HuH-7 (cell line): ENCODE measurements at regions not wholly inside any gene's neighbourhood (a gene's known extent, or its start where the extent isn't known, plus 50 kb on each side); places are given as distances from the start of the nearest gene placed in this dataset.
"Not testable (repeated sequence)": the region's sequence is repeated elsewhere in the genome, so short reads cannot be mapped to it uniquely, and the experiment has no call there.

Experiments used
- DNase-seq: peaks from one replicate; pipeline ENCODE4 v3.0.0; 2011; ENCODE audit warnings: low spot score

DNA sequence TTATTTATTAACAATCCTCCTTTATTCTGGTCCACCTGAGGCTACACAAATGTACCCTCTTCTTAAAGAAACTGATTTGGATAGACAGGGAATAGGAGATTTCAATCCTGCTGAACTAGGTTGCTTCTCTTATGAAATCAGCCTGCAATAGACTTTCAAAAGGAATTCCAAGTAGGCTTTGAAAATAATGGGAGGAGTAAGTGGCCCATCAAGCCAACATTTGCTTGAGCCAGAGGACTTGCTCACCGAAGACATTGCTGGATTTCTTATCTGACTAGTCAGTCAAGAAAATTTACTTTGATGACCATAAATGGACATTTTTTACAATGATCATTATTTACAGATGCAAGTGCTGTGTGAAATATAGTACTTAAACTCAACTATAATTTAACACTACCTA lies 82.8 kb upstream of the RASSF8 start:
- DNase-seq = no peak

DNA sequence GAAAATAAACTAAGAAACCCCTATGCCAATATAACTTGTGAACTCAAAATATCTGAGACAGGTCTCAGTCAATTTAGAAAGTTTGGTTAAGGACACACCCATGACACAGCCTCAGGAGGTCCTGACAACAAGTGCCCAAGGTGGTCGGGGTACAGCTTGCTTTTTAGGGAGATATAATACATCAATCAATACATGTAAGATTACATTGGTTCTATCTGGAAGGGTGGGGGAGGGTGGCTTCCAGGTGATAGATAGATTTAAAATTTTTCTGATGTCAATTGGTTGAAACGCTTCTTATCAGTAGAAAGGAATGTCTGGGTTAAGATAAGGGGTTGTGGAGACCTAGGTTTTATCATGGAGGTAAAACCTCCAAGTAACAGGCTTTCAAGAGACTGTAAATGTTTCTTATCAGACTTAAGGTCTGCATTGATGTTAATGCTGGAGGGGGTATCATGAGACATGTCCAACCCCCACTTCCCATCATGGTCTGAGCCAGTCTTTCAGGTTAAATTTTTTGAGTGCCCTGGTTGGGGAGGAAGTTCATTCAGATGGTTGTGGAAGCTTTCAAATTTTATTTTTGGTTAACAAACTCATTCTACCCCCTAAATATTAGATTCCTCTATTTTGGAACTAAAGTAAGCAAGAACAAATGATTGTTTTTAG lies 82.0 kb upstream of the RASSF8 start:
- DNase-seq = no peak

DNA sequence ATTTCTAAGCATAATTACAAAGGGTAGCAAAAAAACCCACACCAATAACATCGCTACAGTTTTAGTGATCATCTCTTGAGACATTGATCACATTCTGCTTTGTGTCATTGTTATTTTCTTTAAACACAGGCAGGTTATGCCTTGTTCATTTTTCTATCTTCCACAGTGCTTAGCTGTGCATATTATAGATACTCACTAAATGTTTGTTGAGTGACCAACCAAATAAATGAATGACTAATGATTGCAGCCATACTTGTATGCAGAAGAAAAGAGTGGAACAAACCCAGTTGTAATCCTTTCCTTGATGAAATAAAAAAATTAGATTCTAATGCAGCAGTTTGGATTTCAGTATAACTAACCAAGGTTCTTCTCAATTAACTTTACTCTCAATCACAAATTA lies 81.0 kb upstream of the RASSF8 start:
- DNase-seq = no peak

DNA sequence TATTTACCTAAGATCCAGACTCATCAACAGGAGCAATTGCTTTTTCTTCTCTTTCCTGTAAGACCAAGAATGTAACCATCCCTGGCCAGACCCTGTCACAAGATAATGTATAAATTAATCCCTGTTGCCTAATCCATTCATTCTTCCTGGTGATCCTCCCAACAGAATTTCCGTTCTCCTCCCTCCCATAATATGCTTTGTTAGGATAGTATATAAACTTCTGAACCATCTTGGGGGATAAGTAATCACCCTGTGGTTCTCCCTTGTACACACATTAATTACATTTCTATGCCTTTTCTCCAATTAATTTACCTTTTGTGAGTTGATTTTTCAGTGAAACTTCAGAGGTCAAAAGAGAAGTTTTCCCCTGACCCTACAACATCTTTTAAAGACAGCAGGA lies 76.2 kb upstream of the RASSF8 start:
- DNase-seq = no peak

DNA sequence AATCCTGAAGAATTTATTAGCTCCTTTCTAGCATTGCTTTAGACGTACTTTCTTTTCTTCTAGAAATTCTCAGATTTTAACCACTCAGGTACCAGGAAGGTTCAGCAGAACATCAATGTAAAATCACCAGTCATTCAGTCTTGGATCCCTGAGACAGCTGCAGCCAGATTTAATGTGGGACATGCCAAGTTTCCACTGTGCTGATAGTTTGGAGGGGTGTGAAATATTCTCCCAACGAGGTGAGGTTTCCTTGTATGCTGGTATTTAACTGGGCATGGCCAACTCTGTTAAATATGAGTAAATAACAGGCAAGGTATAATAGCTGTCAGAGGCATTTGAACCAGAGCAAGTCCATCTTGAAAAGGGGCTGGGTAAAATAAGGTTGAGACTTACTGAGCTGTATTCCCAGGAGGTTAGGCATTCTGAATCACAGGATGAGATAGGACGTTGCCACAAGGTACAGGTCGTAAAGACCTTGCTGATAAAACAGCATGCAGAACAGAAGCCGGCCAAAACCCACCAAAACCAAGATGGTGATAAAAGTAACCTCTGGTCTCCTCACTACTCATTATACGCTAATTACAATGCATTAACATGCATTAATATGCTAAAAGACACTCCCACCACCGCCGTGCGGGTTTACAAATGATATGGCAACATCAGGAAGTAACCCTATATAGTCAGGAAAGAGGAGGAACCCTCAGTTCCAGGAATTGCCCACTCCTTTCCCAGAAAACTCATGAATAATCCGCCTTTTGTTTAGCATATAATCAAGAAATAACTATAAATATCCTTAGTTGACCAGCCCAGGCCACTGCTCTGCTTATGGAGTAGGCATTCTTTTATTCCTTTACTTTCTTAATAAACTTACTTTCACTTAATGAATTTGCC lies 75.2 kb upstream of the RASSF8 start:
- DNase-seq = no peak

DNA sequence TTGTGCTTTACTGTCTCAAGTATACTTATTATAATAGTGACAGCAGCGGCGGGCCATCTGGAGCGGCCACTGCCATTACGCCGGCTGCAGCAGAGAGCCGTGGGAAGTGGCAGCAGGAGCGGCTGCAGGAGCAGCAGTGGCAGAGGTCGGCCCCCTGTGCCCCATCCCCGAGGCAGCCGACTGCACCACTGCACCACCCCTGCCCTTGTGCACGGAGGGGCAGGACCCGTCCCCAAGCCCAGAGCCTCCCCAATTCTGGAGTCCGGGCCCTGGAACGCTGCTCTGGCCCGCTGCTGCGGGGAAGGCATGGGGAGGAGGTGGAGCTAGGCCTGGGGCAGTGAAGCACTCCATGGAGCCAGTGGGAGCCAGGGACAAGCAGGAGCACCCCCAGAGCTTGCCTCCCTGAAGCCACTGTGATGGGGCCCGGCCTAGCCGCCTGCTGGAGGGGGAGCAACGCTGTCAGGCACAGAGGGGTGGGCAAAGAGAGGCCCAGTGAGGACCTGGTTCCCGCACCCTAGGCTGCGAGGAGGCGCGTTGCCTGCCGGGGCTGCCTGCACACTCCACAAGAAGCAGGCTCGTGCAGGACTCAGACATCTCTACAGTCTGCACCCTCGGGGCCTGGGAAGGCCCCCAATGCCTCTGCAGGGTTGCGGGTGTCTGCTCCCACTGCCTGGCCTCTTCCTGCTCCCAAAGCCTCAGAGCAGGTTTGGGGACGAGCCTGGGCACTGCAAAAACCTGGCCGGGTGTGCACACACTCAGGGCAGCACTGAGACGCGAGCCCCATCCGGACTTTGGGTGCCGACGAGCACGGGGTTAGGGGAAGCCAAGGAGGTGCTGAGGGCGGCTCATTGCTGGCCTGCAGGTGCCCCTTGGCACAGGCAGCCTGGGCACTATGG lies 74.2 kb upstream of the RASSF8 start:
- no peak for DNase-seq

DNA sequence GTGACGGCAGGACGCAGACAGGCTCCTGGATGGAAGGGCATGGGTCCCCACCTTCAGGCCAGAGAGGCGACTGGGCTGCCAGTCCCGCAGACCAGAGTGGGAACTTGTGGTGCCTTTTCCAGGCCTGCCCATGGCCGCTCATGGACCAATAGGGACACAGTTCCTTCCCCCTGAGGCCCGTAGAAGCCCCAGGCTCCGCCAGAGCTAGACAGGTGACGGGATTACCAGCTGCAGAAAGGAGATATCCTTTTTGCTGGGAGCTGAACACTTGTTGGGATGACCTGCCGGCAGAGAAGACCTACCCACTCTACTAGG lies 73.6 kb upstream of the RASSF8 start:
- DNase-seq = no peak

DNA sequence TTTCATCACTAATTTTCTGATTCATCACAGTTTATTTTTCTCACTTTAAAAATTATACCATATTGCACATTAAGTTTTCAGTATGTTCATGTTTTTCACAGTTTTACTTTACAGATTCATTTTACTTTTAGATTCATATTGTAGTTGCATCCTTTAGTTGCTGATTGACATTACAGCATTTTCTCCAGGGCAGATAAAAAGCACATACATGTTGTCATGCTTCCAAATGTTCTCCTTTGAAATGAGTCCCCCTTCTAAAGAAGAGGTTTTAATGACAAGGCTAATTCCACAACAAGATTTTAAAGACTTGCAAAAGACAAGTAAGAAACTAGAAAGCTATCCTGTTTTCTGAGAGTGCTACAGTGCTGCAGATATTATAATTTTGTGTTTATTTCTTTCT lies 72.1 kb upstream of the RASSF8 start:
- DNase-seq = no peak

DNA sequence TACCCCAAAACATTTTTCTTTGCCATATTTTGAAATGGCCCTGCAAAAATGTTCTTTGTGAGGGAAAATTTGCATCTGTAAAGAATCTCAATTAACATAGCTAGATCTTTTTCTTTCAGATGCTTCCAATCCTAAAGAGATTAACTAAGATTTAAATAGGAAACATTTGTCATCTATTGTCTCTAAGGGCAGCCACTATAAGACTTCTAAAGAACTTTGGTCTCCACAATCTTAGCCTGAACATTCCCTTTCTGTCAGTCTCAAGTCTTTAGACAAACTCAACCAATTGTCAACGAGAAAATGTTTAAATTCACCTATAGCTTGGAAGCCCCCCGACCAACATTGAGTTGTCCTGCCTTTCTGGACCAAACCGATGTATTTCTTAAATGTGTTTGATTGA lies 71.1 kb upstream of the RASSF8 start:
- no peak for DNase-seq

DNA sequence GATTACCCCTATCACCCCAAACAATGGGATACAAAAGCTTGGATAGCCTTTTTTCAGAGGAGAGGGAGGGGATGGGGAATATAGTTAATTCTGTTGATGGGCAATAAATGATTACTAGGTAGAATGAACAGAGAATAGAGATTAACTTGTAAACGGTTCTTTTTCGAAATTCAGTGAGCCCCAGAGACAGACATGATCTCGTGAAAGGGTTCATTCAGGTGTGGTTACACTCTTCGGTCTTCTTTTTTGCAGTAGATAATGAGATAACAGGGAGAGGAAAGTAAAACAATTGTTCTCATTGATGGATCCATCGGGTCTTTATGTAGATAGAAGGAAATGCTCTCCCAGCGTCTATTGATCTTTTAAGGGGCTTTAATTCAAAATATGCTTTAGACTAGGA lies 69.3 kb upstream of the RASSF8 start:
- DNase-seq = no peak

DNA sequence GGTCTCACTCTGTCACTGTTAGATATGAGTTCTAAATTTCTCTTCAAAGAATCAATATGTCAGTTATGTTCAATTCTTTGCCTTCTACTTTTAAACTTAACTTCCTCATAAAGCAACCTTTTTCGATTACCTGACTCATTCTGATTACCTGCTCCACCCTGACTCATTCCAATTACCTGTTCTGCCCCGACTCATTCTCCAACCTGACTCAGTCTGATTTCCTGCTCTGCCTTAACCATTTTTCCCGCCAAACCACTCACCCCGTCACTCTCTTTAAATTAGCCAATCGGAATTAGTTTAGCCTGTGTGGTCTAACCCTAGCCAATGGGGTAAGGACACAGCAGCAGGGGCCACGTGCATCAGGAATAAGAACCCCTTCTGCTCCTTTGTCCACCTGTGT lies 67.4 kb upstream of the RASSF8 start:
- DNase-seq = not testable (repeated sequence)

DNA sequence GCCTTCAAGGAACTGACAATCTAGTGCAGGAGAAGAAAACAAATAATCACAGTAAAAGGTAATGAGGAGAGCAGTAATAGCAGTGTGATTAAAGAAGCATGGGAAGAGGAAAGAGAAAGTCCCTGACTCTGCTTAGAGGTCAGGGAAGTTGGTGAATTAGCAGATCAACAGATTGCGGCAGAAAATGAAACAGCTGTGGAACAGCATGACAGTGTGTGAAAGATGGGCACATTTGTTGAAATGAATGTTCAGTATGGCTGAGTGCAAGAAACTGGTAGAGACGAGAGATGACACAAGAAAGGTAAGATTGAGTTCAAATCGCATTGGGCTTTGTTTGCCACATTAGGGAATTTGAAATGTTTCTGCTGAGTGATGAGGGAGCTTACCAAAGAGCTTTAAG lies 63.7 kb upstream of the RASSF8 start:
- no peak for DNase-seq

DNA sequence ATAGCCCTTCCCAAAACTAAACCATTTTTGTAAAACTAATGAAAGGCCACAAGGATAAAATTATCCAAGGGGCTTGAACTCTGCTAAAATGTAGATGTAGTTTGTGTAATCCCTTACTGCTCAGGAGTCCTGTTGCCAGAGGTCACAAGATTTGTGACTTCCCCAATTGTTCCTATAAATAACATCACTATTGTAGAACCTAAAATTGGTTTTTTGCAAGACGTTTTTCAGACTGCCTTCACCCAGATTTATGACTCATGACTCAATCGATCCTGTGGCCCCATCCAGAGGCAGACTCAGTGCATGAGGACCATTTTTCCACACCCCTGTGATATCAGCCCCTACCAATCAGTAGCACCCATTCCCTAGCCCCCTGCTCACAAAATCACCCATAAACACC lies 61.5 kb upstream of the RASSF8 start:
- DNase-seq = no peak

DNA sequence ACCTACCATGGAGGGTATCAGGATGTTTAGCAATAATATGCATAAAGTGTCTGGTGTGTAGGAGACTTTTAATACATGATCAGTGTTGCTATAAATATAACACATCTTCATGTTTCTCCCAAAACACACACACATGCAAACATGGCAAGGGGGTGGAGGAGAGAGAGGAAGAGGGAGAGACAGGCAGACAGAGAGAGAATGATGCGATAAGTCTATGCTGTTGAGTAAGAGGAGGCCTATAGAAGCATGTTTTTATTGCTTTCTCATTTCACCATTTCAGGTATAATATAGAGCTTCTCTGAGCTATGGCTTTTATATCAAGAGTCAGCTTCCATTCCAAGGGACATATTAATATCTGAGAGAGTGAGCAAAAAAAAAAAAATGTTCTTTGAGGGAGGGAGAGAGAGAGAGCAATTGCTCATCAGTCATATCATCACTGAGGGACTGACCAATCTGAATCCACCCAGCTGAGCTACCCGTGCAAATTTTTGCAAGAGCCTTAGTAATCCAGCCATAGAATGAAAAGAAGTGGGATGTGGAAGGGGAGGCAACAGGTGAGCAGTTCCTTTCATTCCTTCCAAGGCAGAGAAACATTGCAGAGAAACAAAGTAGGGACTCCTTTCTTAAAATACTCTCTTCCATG lies 54.8 kb upstream of the RASSF8 start:
- no peak for DNase-seq

DNA sequence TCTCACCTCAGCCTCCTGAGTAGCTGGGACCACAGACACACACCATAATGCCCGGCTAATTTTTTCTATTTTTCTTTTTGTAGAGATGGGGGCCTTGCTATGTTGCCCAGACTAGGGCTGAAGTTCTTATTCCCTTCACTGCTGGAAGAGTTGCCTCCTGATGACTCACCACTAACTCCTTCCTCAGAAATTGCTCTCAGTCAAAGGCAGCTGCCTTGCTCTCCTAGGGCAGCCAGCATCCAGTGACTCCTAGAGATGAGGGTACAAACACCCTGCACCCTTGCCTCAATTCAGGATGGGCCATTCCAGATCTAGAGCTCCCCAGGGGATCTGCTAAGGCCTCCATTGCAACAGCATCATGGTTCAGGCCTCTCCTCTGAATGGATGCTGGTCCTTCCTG lies 54.0 kb upstream of the RASSF8 start:
- DNase-seq = no peak

DNA sequence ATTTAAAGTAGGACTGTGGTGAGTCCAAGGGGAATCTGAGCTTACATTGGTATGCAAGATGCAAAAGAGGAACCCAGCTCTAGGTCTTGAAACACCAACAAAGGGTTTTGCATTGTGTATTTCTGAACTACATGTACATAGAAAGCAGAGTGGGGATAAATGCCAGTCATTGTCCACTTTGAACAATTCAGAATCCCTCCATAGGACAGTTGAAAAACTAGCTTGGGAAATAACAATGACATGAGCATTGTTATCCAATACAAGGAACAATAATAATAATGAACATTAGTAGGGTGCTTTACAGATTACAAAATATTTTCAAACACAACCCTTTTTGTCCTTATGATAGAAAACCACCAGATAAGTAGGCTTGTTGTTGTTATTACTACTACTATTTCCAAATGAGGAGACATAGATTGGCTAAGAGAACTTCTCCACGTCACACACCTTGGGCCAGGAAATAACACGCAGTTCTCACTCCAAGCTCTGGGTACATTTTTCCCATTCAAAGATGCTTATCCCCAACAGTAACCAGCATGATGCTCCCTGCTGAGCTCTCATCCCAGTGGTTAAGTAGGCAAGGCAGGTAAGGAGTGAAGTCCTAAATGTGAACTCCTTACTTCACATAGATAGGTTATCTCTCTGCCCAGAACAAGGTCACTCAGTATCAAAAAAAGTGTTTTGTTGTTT lies 51.7 kb upstream of the RASSF8 start:
- DNase-seq = no peak
